ENCODE measurements at regions not wholly inside any gene's neighbourhood (a gene's known extent, or its start where the extent isn't known, plus 50 kb on each side); places are given as distances from the start of the nearest gene placed in this dataset.

DNA sequence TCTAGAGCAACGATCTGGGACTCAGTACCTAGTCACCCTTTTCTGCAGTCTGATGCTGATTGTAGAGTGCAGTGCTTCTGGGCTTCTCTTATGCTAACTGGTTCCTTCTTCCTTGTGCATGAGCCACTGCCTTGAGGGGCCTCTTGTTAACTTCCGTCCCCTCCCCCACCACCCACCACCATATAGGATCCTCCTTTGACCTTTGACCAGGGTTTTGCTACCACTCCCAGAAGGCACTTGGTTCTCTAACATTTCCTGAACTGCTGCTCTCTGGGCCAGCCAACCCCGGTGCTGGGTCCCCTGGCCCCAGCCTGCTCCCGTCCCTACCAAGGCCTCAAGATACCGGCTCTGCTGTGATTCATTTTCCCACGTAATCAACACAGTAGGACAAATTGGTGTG lies 104.6 kb upstream of the KLF3 start:
- no peaks in the 10 kb centered on the region for H3K9me3 ChIP-seq (ENCODE audit: insufficient read depth, low read length)
- H3K4me2 ChIP-seq (ENCODE audit: low read depth, low read length, poor library complexity, severe bottlenecking): no peak overlapping the region
- no peaks in the 10 kb centered on the region for H4K20me1 ChIP-seq (ENCODE audit: low read depth, low read length)
- no peaks in the 10 kb centered on the region for H3F3A ChIP-seq (ENCODE audit: insufficient read depth)
- TF ChIP-seq EZH2phosphoT487 (conservative IDR thresholded peaks at IDR 0.05; ENCODE audit: low read length): no peak
- TF ChIP-seq, protein P1, sequence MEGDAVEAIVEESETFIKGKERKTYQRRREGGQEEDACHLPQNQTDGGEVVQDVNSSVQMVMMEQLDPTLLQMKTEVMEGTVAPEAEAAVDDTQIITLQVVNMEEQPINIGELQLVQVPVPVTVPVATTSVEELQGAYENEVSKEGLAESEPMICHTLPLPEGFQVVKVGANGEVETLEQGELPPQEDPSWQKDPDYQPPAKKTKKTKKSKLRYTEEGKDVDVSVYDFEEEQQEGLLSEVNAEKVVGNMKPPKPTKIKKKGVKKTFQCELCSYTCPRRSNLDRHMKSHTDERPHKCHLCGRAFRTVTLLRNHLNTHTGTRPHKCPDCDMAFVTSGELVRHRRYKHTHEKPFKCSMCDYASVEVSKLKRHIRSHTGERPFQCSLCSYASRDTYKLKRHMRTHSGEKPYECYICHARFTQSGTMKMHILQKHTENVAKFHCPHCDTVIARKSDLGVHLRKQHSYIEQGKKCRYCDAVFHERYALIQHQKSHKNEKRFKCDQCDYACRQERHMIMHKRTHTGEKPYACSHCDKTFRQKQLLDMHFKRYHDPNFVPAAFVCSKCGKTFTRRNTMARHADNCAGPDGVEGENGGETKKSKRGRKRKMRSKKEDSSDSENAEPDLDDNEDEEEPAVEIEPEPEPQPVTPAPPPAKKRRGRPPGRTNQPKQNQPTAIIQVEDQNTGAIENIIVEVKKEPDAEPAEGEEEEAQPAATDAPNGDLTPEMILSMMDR (IDR thresholded peaks at IDR 0.05; ENCODE audit: insufficient read depth, low read length, poor library complexity, severe bottlenecking): no peak
- H3K27me3 ChIP-seq (ENCODE audit: low read length): no peaks in the 10 kb centered on the region
- H2AFZ ChIP-seq (ENCODE audit: low read depth, low read length, severe bottlenecking): no peak overlapping the region
- no peaks in the 10 kb centered on the region for H3K9me2 ChIP-seq (replicated peaks; ENCODE audit: insufficient read depth, low read length)
- no peaks in the 10 kb centered on the region for H3K79me2 ChIP-seq (ENCODE audit: insufficient read depth, low read length)
- H3K36me3 ChIP-seq (ENCODE audit: low read length): no peaks in the 10 kb centered on the region
- H3K9ac ChIP-seq (ENCODE audit: low read length): no peak overlapping the region
- no peak overlapping the region for H3K27ac ChIP-seq (ENCODE audit: low read depth, low read length)
- no peak overlapping the region for H3K4me3 ChIP-seq (ENCODE audit: insufficient read depth, low read length, poor library complexity, severe bottlenecking)

DNA sequence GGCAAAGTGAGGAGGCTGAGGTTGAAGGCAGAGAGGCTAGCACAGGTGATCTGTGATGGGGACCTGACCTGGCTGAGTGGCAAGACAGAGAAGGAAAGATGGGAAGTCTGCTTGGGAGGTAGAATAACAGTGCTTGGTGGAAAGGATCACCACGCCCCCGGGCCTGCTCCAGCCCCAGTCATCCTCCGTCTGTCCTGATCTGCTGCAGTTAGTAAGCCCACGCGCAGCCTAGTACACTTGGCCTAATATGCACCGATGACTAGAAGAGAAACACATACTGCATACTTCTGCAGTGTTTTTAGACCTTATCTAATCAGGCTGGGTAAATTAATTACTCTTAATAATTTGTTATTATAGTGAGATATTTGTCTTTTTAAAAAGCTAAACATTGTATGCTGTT lies 103.7 kb upstream of the KLF3 start:
- no peaks in the 10 kb centered on the region for H3K27me3 ChIP-seq (ENCODE audit: low read length)
- H3K9me3 ChIP-seq (ENCODE audit: insufficient read depth, low read length): no peaks in the 10 kb centered on the region

DNA sequence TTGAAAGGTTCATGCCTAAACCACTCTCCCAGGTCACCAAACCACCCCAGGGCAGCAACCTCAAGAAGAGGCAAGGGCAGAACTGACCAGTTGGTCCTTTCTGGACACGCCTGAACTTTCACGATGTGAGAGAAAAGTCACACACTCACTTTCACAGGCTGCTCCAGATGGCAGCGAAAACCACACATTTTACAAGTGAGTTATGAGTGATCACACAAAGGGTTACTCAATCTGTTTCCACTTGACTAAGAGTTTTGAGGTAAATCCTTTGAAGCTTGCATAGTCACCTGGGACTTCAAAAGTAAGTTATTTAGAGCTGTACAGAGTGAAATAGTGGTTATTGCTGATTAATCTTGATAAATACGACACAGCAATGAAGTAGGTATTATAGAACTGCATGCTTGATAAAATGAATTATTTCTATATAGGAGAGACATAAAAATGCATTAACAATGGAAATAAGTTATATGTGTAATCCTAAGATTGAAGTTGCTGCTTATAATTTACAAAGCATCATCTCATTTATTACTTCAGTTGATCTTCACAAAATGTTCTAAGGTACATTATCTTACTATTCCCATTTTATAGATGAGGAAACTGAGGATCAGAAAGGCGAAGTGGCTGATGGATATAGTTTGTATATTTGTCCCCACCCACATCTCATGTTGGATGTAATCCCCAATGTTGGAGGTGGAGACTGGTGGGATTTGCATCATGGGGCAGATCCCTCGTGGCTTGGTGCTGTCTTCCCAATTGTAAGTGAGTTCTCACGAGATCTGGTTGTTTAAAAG lies 103.0 kb upstream of the KLF3 start:
- Histone ChIP-seq H2AFZ (ENCODE audit: low read depth, low read length, severe bottlenecking) (no peak overlapping the region), H4K20me1 (ENCODE audit: low read depth, low read length) (no peaks in the 10 kb centered on the region), H3K79me2 (ENCODE audit: insufficient read depth, low read length) (no peaks in the 10 kb centered on the region)

More for the DNA sequence above, 103.7 kb upstream of the KLF3 start:
- Histone ChIP-seq H3K27ac (ENCODE audit: low read depth, low read length) (no peak overlapping the region), H3F3A (ENCODE audit: insufficient read depth) (no peaks in the 10 kb centered on the region), H3K4me2 (ENCODE audit: low read depth, low read length, poor library complexity, severe bottlenecking) (no peak overlapping the region), H3K79me2 (ENCODE audit: insufficient read depth, low read length) (no peaks in the 10 kb centered on the region), H3K9me2 (replicated peaks; ENCODE audit: insufficient read depth, low read length) (no peaks in the 10 kb centered on the region), H3K9ac (ENCODE audit: low read length) (no peak overlapping the region), H2AFZ (ENCODE audit: low read depth, low read length, severe bottlenecking) (no peak overlapping the region), H4K20me1 (ENCODE audit: low read depth, low read length) (no peaks in the 10 kb centered on the region), H3K36me3 (ENCODE audit: low read length) (no peaks in the 10 kb centered on the region), H3K4me3 (ENCODE audit: insufficient read depth, low read length, poor library complexity, severe bottlenecking) (no peak overlapping the region)
- TF ChIP-seq EZH2phosphoT487 (conservative IDR thresholded peaks at IDR 0.05; ENCODE audit: low read length): no peak
- TF ChIP-seq, protein P1 (IDR thresholded peaks at IDR 0.05; ENCODE audit: insufficient read depth, low read length, poor library complexity, severe bottlenecking): no peak

More for the DNA sequence above, 103.0 kb upstream of the KLF3 start:
- TF ChIP-seq, protein P1 (IDR thresholded peaks at IDR 0.05; ENCODE audit: insufficient read depth, low read length, poor library complexity, severe bottlenecking): no peak
- no peak for TF ChIP-seq EZH2phosphoT487 (conservative IDR thresholded peaks at IDR 0.05; ENCODE audit: low read length)
- Histone ChIP-seq H3K4me3 (ENCODE audit: insufficient read depth, low read length, poor library complexity, severe bottlenecking) (no peak overlapping the region), H3K27me3 (ENCODE audit: low read length) (no peaks in the 10 kb centered on the region), H3F3A (ENCODE audit: insufficient read depth) (no peaks in the 10 kb centered on the region), H3K36me3 (ENCODE audit: low read length) (no peaks in the 10 kb centered on the region), H3K9me3 (ENCODE audit: insufficient read depth, low read length) (no peaks in the 10 kb centered on the region), H3K9ac (ENCODE audit: low read length) (no peak overlapping the region), H3K27ac (ENCODE audit: low read depth, low read length) (no peak overlapping the region), H3K9me2 (replicated peaks; ENCODE audit: insufficient read depth, low read length) (no peaks in the 10 kb centered on the region), H3K4me2 (ENCODE audit: low read depth, low read length, poor library complexity, severe bottlenecking) (no peak overlapping the region)

All from SU-DHL-6 (cell line).